Loucy (cell line): ENCODE measurements at regions not wholly inside any gene's neighbourhood (a gene's known extent, or its start where the extent isn't known, plus 50 kb on each side); places are given as distances from the start of the nearest gene placed in this dataset.

Experiments
- H2AFZ ChIP-seq: fragments of 200-600 bp; sonication (generic); 2 replicates; pipeline ENCODE4 v1.6.0; 2016; ENCODE audit warnings: antibody characterized with exemption, mild to moderate bottlenecking, low read length, moderate library complexity
- H3F3A ChIP-seq: fragments of 200-600 bp; 2 replicates; pipeline ENCODE4 v1.6.0; 2016; ENCODE audit warnings: antibody characterized with exemption, low read depth, mild to moderate bottlenecking
- H3K27me3 ChIP-seq: fragments of 200-600 bp; sonication (generic); 2 replicates; pipeline ENCODE4 v1.6.1; 2014; ENCODE audit warnings: low read length, mild to moderate bottlenecking; ENCODE audit not compliant: insufficient read depth, poor library complexity, severe bottlenecking
- H3K36me3 ChIP-seq: fragments of 200-600 bp; sonication (generic); 2 replicates; pipeline ENCODE4 v1.6.1; 2016; ENCODE audit warnings: low read length; ENCODE audit not compliant: insufficient read depth
- H3K4me1 ChIP-seq: fragments of 200-600 bp; sonication (generic); 2 replicates; pipeline ENCODE4 v1.5.1; 2014; ENCODE audit warnings: low read length, mild to moderate bottlenecking; ENCODE audit not compliant: insufficient read depth, poor library complexity, severe bottlenecking
- H3K4me2 ChIP-seq: fragments of 200-600 bp; sonication (generic); 2 replicates; pipeline ENCODE4 v1.6.0; 2014; ENCODE audit warnings: antibody characterized with exemption, low read length, low read depth, mild to moderate bottlenecking; ENCODE audit not compliant: poor library complexity, severe bottlenecking
- H3K4me3 ChIP-seq: fragments of 200-600 bp; sonication (generic); 2 replicates; pipeline ENCODE4 v1.5.1; 2014; ENCODE audit warnings: low read length, mild to moderate bottlenecking, mixed read lengths; ENCODE audit not compliant: poor library complexity, severe bottlenecking
- H3K79me2 ChIP-seq: fragments of 200-600 bp; sonication (generic); 2 replicates; pipeline ENCODE4 v1.6.1; 2014; ENCODE audit warnings: low read length; ENCODE audit not compliant: insufficient read depth
- H3K9ac ChIP-seq: fragments of 200-600 bp; sonication (generic); 2 replicates; pipeline ENCODE4 v1.6.0; 2014; ENCODE audit warnings: mild to moderate bottlenecking, low read depth, low read length, moderate library complexity; ENCODE audit not compliant: poor library complexity, severe bottlenecking
- H3K9me2 ChIP-seq: fragments of 200-600 bp; sonication (generic); replicated peaks from 2 replicates; pipeline ENCODE4 v1.6.1; 2016; ENCODE audit warnings: low read depth, low read length, mixed read lengths
- H3K9me3 ChIP-seq: fragments of 200-600 bp; sonication (generic); 2 replicates; pipeline ENCODE4 v1.6.1; 2014; ENCODE audit warnings: mild to moderate bottlenecking, antibody characterized with exemption, low read length, low read depth; ENCODE audit not compliant: insufficient read depth
- H4K20me1 ChIP-seq: fragments of 200-600 bp; sonication (generic); 2 replicates; pipeline ENCODE4 v1.6.0; 2014; ENCODE audit warnings: antibody characterized with exemption, low read length, mild to moderate bottlenecking; ENCODE audit not compliant: insufficient read depth, poor library complexity, severe bottlenecking
- EZH2phosphoT487 ChIP-seq: fragments of 200-600 bp; IDR thresholded peaks from 2 replicates; pipeline ENCODE4 v1.6.1; 2018; ENCODE audit warnings: antibody characterized with exemption, mild to moderate bottlenecking, moderate library complexity, borderline replicate concordance
- TF ChIP-seq, protein P1 (sequence below): fragments of 200-600 bp; sonication (generic); conservative IDR thresholded peaks from 2 replicates; pipeline ENCODE4 v1.5.1; 2014; ENCODE audit warnings: mild to moderate bottlenecking, antibody characterized with exemption, low read length

DNA sequence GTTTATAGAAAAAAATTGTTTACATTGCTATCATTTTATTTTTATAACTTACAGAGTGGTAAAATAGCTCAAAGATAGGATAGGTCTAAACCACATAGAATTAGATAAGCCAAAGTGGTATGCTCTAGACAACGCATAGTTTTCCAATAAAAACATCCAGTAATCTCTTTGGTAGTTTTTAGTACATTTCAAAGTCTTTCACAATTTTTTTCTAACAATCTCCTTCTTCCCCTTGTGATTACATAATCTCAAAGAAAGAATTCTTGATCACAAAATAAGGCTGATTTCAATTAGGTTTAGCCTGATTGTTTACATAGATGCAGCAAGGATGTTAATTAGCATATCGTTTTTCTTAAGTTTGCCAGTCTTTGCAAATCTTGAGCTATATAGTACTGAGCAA lies 460.0 kb downstream of the FUT8 start:
- H3K27me3 ChIP-seq: no peaks in the 10 kb centered on the region
- no peaks in the 10 kb centered on the region for H4K20me1 ChIP-seq
- TF ChIP-seq, protein P1, sequence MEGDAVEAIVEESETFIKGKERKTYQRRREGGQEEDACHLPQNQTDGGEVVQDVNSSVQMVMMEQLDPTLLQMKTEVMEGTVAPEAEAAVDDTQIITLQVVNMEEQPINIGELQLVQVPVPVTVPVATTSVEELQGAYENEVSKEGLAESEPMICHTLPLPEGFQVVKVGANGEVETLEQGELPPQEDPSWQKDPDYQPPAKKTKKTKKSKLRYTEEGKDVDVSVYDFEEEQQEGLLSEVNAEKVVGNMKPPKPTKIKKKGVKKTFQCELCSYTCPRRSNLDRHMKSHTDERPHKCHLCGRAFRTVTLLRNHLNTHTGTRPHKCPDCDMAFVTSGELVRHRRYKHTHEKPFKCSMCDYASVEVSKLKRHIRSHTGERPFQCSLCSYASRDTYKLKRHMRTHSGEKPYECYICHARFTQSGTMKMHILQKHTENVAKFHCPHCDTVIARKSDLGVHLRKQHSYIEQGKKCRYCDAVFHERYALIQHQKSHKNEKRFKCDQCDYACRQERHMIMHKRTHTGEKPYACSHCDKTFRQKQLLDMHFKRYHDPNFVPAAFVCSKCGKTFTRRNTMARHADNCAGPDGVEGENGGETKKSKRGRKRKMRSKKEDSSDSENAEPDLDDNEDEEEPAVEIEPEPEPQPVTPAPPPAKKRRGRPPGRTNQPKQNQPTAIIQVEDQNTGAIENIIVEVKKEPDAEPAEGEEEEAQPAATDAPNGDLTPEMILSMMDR: no peak
- TF ChIP-seq EZH2phosphoT487: no peak
- no peaks in the 10 kb centered on the region for H3K79me2 ChIP-seq
- H3K9me3 ChIP-seq: no peaks in the 10 kb centered on the region
- peaks cover 3% of the 10 kb centered on the region for H3K4me1 ChIP-seq
- no peaks in the 10 kb centered on the region for H3F3A ChIP-seq
- no peaks in the 10 kb centered on the region for H3K9me2 ChIP-seq
- no peak overlapping the region for H3K4me2 ChIP-seq
- H3K36me3 ChIP-seq: no peaks in the 10 kb centered on the region
- no peak overlapping the region for H3K4me3 ChIP-seq
- no peak overlapping the region for H2AFZ ChIP-seq
- H3K9ac ChIP-seq: no peak overlapping the region

GRCh38 chr14:65877166-65877565 lies 464.6 kb downstream of the FUT8 start:
- Histone ChIP-seq H3K27me3 (no peaks in the 10 kb centered on the region), H3K4me1 (peaks cover 19% of the 10 kb centered on the region), H3F3A (no peaks in the 10 kb centered on the region), H3K36me3 (no peaks in the 10 kb centered on the region), H4K20me1 (no peaks in the 10 kb centered on the region), H3K9ac (no peak overlapping the region), H3K4me3 (no peak overlapping the region), H3K9me3 (0 out of 2 replicates have a peak, but pooled peaks cover under 1% of the 10 kb centered on the region), H2AFZ (no peak overlapping the region), H3K9me2 (no peaks in the 10 kb centered on the region), H3K79me2 (no peaks in the 10 kb centered on the region), H3K4me2 (no peak overlapping the region)
- TF ChIP-seq, protein P1: no peak
- no peak for TF ChIP-seq EZH2phosphoT487

GRCh38 chr14:65877624-65878023 lies 465.1 kb downstream of the FUT8 start:
- Histone ChIP-seq H3K9me2 (no peaks in the 10 kb centered on the region), H3K79me2 (no peaks in the 10 kb centered on the region), H3F3A (no peaks in the 10 kb centered on the region), H3K9ac (no peak overlapping the region), H3K4me3 (no peak overlapping the region), H3K9me3 (0 out of 2 replicates have a peak, but pooled peaks cover 3% of the 10 kb centered on the region), H4K20me1 (no peaks in the 10 kb centered on the region), H3K36me3 (no peaks in the 10 kb centered on the region), H3K4me2 (no peak overlapping the region), H3K27me3 (no peaks in the 10 kb centered on the region), H2AFZ (no peak overlapping the region), H3K4me1 (peaks cover 19% of the 10 kb centered on the region)
- TF ChIP-seq EZH2phosphoT487: no peak
- TF ChIP-seq, protein P1: no peak
